B cell (primary cell): ENCODE measurements at regions not wholly inside any gene's neighbourhood (a gene's known extent, or its start where the extent isn't known, plus 50 kb on each side); places are given as distances from the start of the nearest gene placed in this dataset.

Experiments used
- ATAC-seq: fragments of 200-7000 bp; cut with Tn5 transposase; one replicate; pipeline ENCODE4 v1.10.0; 2021; ENCODE audit warnings: low read depth, mild to moderate bottlenecking, moderate number of reproducible peaks, moderate library complexity
- CTCF ChIA-PET: fragments of 350-600 bp; sonication (Branson Sonifier 250); formaldehyde crosslinking; loops from one replicate; lab custom pipeline; 2021; ENCODE audit warnings: antibody characterized with exemption, inconsistent platforms; lab: Charles Lee
- POLR2A ChIA-PET: fragments of 350-600 bp; sonication (Branson Sonifier 250); formaldehyde crosslinking; loops from one replicate; lab custom pipeline; 2021; ENCODE audit warnings: antibody characterized with exemption; lab: Charles Lee
- DNase-seq: peaks from one replicate; pipeline ENCODE4 v3.0.0; 2013
- H2AFZ ChIP-seq: 2 replicates; pipeline ENCODE4 v1.6.1; 2012; ENCODE audit warnings: mild to moderate bottlenecking, low read depth, low read length; ENCODE audit not compliant: insufficient read depth, poor library complexity, severe bottlenecking
- H3K27ac ChIP-seq, 2 donors: 1 replicate in 1 of 2; 2 replicates in 1 of 2; pipeline ENCODE4 v1.5.1; 2012 to 2013; ENCODE audit warnings: low read length in 2 of 2, mild to moderate bottlenecking in 2 of 2, moderate library complexity in 1 of 2
- H3K27me3 ChIP-seq, 4 experiments: fragments of 200-600 bp in 1 of 4; sonication (generic) in 1 of 4; replicated peaks in 1 of 4; 1 replicate in 2 of 4; 2 replicates in 2 of 4; pipeline versions ENCODE4 v1.6.1 to v1.7.0; 2013 to 2016; ENCODE audit warnings: low read length in 3 of 4, mild to moderate bottlenecking in 2 of 4, mixed read lengths in 1 of 4, moderate library complexity in 1 of 4; ENCODE audit not compliant: insufficient read depth in 4 of 4, control insufficient read depth in 3 of 4; ENCODE audit errors: control extremely low read depth in 1 of 4
- H3K36me3 ChIP-seq, 2 experiments: replicated peaks in 1 of 2; 1 replicate in 1 of 2; 2 replicates in 1 of 2; pipeline versions ENCODE4 v1.6.1 to v1.7.1; 2013; ENCODE audit warnings: low read length in 1 of 2; ENCODE audit not compliant: insufficient read depth in 2 of 2, control insufficient read depth in 1 of 2; ENCODE audit errors: control extremely low read depth in 1 of 2, extremely low read depth in 1 of 2
- H3K4me1 ChIP-seq, 2 donors: fragments of 200-600 bp in 1 of 2; sonication (generic) in 1 of 2; 1 replicate in 1 of 2; 2 replicates in 1 of 2; pipeline versions ENCODE4 v1.5.1 to v1.6.1; 2013 to 2017; ENCODE audit warnings: low read length in 2 of 2; ENCODE audit not compliant: control insufficient read depth in 2 of 2, insufficient read depth in 2 of 2
- H3K4me2 ChIP-seq: replicated peaks from 2 replicates; pipeline ENCODE3; 2012; ENCODE audit warnings: mild to moderate bottlenecking, low read depth, low read length; ENCODE audit not compliant: poor library complexity, severe bottlenecking
- H3K4me3 ChIP-seq, 5 experiments: fragments of 200-600 bp in 1 of 5; sonication (generic) in 1 of 5; 1 replicate in 3 of 5; 2 replicates in 2 of 5; pipeline versions ENCODE4 v1.5.1 to v1.7.0; 2011 to 2016; ENCODE audit warnings: low read length in 4 of 5, mild to moderate bottlenecking in 4 of 5, low read depth in 2 of 5, control low read depth in 1 of 5, moderate library complexity in 1 of 5; ENCODE audit not compliant: insufficient read depth in 1 of 5; ENCODE audit errors: control extremely low read depth in 1 of 5, extremely low read depth in 1 of 5
- H3K79me2 ChIP-seq: fragments of 200-600 bp; sonication (generic); one replicate; pipeline ENCODE4 v1.6.0; 2016; ENCODE audit warnings: low read length; ENCODE audit not compliant: control insufficient read depth, insufficient read depth
- H3K9ac ChIP-seq: fragments of 200-600 bp; sonication (generic); 2 replicates; pipeline ENCODE4 v1.6.1; 2017; ENCODE audit warnings: mild to moderate bottlenecking, low read length, moderate library complexity
- H3K9me3 ChIP-seq, 3 donors: one replicate each; pipeline versions ENCODE4 v1.6.1 to v1.7.1; 2013; ENCODE audit warnings: low read length in 2 of 3; ENCODE audit not compliant: control insufficient read depth in 2 of 3, insufficient read depth in 1 of 3; ENCODE audit errors: control extremely low read depth in 1 of 3
- H4K20me1 ChIP-seq: 2 replicates; pipeline ENCODE4 v1.6.0; 2012; ENCODE audit warnings: mild to moderate bottlenecking, low read length; ENCODE audit not compliant: insufficient read depth, control insufficient read depth, poor library complexity, severe bottlenecking
- H3K27ac Mint-ChIP-seq: one replicate; pipeline ENCODE4 v1.8.0; 2021; ENCODE audit warnings: mixed read lengths
- H3K27me3 Mint-ChIP-seq: one replicate; pipeline ENCODE4 v1.8.0; 2021; ENCODE audit warnings: mixed read lengths
- H3K4me1 Mint-ChIP-seq: one replicate; pipeline ENCODE4 v1.8.0; 2021; ENCODE audit warnings: mixed read lengths
- H3K4me3 Mint-ChIP-seq: one replicate; pipeline ENCODE4 v1.8.0; 2021; ENCODE audit warnings: mixed read lengths
- H3K9me3 Mint-ChIP-seq: one replicate; pipeline ENCODE4 v1.8.0; 2022; ENCODE audit warnings: mixed read lengths; ENCODE audit not compliant: insufficient read depth
- EZH2 ChIP-seq: IDR thresholded peaks from 2 replicates; pipeline ENCODE4 v1.6.1; 2012; ENCODE audit warnings: borderline replicate concordance, low read depth, mild to moderate bottlenecking, moderate library complexity, low read length; ENCODE audit not compliant: insufficient read depth, poor library complexity, severe bottlenecking
- WGBS: methylation state at CpG from one replicate; pipeline ENCODE4 v1.1.5; 2013; ENCODE audit warnings: missing lambda C conversion rate; ENCODE audit not compliant: insufficient coverage; 5-methylcytosine and 5-hydroxymethylcytosine counted together
- intact Hi-C: fragments of 100-400 bp; cut with micrococcal nuclease; formaldehyde crosslinking; loops from one replicate; pipeline ENCODE4 v1.10.0; 2022
- TF ChIP-seq, protein P1 (sequence below): fragments of 200-600 bp; IDR thresholded peaks from one replicate; pipeline ENCODE4 v1.8.0; 2022; ENCODE audit warnings: antibody characterized with exemption, mild to moderate bottlenecking

- 92% methylated on average over 4 of the region's 5 CpGs for WGBS
- no peaks in the 10 kb centered on the region for H3K9me3 ChIP-seq
- H3K9ac ChIP-seq: no peak overlapping the region
- Mint-ChIP-seq H3K4me3 (no peak overlapping the region), H3K9me3 (no peaks in the 10 kb centered on the region), H3K4me1 (no peaks in the 10 kb centered on the region), H3K27ac (no peak overlapping the region), H3K27me3 (peaks cover 21% of the 10 kb centered on the region)
- ChIA-PET CTCF (no interaction called here), POLR2A (no interaction called here)
- intact Hi-C loops: no loop called here
- H3K4me2 ChIP-seq: no peak overlapping the region
- H3K27ac ChIP-seq: no peak overlapping the region
- no peaks in the 10 kb centered on the region for H4K20me1 ChIP-seq
- no peaks in the 10 kb centered on the region for H3K36me3 ChIP-seq
- no peaks in the 10 kb centered on the region for H3K4me1 ChIP-seq
- DNase-seq (no peak), ATAC-seq (no peak)
- no peak for TF ChIP-seq EZH2
- TF ChIP-seq, protein P1, sequence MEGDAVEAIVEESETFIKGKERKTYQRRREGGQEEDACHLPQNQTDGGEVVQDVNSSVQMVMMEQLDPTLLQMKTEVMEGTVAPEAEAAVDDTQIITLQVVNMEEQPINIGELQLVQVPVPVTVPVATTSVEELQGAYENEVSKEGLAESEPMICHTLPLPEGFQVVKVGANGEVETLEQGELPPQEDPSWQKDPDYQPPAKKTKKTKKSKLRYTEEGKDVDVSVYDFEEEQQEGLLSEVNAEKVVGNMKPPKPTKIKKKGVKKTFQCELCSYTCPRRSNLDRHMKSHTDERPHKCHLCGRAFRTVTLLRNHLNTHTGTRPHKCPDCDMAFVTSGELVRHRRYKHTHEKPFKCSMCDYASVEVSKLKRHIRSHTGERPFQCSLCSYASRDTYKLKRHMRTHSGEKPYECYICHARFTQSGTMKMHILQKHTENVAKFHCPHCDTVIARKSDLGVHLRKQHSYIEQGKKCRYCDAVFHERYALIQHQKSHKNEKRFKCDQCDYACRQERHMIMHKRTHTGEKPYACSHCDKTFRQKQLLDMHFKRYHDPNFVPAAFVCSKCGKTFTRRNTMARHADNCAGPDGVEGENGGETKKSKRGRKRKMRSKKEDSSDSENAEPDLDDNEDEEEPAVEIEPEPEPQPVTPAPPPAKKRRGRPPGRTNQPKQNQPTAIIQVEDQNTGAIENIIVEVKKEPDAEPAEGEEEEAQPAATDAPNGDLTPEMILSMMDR: no peak
- H3K4me3 ChIP-seq: no peak overlapping the region
- H3K27me3 ChIP-seq: peaks cover 0 to 10% (median 2%) of the 10 kb centered on the region in 4 experiments
- H3K79me2 ChIP-seq: no peaks in the 10 kb centered on the region
- no peak overlapping the region for H2AFZ ChIP-seq
Observed at GRCh38 chr12:64946132-64946829, 121.8 kb downstream of the TBC1D30 start.

DNA sequence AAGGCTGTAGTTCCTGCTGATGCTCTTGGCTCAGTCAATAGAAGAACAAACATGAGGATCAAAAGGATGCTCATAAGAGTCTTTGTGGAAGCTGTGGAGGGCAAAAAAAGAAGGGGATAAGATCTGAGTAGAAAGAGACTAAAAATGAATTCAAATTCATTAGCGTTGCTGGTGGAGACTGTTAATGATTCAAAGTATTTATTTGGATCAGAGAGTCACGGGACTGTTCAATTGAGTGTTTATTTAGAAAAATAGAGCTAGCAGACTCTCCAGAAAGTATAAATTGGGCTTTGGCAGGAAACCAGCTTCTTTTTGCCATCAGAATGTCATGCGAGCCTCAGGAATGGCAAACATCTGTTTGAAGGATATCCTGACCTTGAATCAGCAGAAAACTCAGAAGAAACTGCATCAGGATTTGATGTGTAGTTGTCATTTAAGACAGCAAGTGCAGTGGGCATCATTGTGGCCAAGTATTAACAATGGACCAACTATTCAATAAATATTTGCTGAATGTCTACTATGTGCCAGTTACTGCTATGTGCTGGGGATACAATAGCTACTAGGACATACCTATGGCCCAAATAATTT is 126.4 kb downstream of the TBC1D30 start:
- Histone ChIP-seq H3K27me3 (peaks cover 0 to 7% (median 2%) of the 10 kb centered on the region in 4 experiments), H3K4me1 (no peaks in the 10 kb centered on the region), H3K27ac (no peak overlapping the region), H3K36me3 (no peaks in the 10 kb centered on the region), H4K20me1 (no peaks in the 10 kb centered on the region), H3K9me3 (no peaks in the 10 kb centered on the region), H3K4me2 (no peak overlapping the region), H3K4me3 (no peak overlapping the region), H3K9ac (no peak overlapping the region), H3K79me2 (no peaks in the 10 kb centered on the region), H2AFZ (no peak overlapping the region)
- ChIA-PET CTCF (no interaction called here), POLR2A (no interaction called here)
- Mint-ChIP-seq H3K9me3 (no peaks in the 10 kb centered on the region), H3K4me3 (no peak overlapping the region), H3K27ac (no peak overlapping the region), H3K27me3 (peaks cover 16% of the 10 kb centered on the region), H3K4me1 (no peaks in the 10 kb centered on the region)
- 36% methylated on average over 3 of the region's 3 CpGs for WGBS
- intact Hi-C loops: no loop called here
- TF ChIP-seq, protein P1: no peak
- no peak for TF ChIP-seq EZH2
- DNase-seq: no peak
- ATAC-seq: no peak
